ENCODE measurements at regions not wholly inside any gene's neighbourhood (a gene's known extent, or its start where the extent isn't known, plus 50 kb on each side); places are given as distances from the start of the nearest gene placed in this dataset.

DNA sequence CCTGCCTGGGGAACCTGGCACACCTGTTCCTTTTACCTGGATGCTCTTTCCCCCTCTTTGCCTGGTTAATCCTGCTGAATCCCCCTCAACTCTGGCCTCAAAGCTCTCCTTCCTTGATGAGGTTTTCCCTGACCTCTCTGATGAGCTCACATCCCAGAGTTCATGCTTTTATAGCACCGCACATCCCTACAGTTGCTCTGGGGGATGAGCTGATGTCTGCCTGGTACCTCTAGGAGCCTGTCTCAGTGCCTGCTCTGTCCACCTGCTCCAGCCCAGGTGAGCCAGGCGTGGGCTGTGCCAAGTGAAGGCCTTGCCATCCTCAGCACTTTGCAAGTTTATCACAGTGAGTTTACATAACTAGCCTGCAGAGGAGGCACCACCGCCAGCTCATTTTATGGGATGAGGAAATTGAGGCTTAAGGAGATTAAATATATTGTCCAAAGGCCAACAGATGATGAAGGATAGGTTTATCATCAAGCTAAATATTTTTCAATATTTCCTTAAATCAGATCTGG lies 58.6 kb upstream of the TMPRSS2 start:
- TF ChIP-seq, protein P1, sequence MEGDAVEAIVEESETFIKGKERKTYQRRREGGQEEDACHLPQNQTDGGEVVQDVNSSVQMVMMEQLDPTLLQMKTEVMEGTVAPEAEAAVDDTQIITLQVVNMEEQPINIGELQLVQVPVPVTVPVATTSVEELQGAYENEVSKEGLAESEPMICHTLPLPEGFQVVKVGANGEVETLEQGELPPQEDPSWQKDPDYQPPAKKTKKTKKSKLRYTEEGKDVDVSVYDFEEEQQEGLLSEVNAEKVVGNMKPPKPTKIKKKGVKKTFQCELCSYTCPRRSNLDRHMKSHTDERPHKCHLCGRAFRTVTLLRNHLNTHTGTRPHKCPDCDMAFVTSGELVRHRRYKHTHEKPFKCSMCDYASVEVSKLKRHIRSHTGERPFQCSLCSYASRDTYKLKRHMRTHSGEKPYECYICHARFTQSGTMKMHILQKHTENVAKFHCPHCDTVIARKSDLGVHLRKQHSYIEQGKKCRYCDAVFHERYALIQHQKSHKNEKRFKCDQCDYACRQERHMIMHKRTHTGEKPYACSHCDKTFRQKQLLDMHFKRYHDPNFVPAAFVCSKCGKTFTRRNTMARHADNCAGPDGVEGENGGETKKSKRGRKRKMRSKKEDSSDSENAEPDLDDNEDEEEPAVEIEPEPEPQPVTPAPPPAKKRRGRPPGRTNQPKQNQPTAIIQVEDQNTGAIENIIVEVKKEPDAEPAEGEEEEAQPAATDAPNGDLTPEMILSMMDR (IDR thresholded peaks at IDR 0.05) = no peak
- TF ChIP-seq POLR2A (IDR thresholded peaks at IDR 0.05) = no peak
- peak; percentile 59 for TF ChIP-seq POLR2AphosphoS5 (IDR thresholded peaks at IDR 0.05)
